SJSA1 (cell line): ENCODE measurements at regions not wholly inside any gene's neighbourhood (a gene's known extent, or its start where the extent isn't known, plus 50 kb on each side); places are given as distances from the start of the nearest gene placed in this dataset.
"Not testable (repeated sequence)": the region's sequence is repeated elsewhere in the genome, so short reads cannot be mapped to it uniquely, and the experiment has no call there.

Experiments used
- DNase-seq, 2 experiments: peaks; one replicate each; pipeline ENCODE4 v3.0.0-alpha.2; 2015 to 2020; ENCODE audit warnings: low spot score in 2 of 2, low read depth in 1 of 2
- H3K27ac ChIP-seq: fragments of 250-450 bp; sonication (Bioruptor Pico); 2 replicates; pipeline ENCODE4 v1.5.1; 2020; ENCODE audit warnings: mild to moderate bottlenecking, moderate library complexity
- H3K27me3 ChIP-seq: fragments of 250-450 bp; sonication (Bioruptor Pico); replicated peaks from 2 replicates; pipeline ENCODE4 v1.5.1; 2020; ENCODE audit warnings: mild to moderate bottlenecking, moderate library complexity
- H3K36me3 ChIP-seq: fragments of 250-450 bp; sonication (Bioruptor Pico); 2 replicates; pipeline ENCODE4 v1.5.1; 2020; ENCODE audit warnings: mild to moderate bottlenecking
- H3K4me1 ChIP-seq: fragments of 250-450 bp; sonication (Bioruptor Pico); replicated peaks from 2 replicates; pipeline ENCODE4 v1.6.1; 2021; ENCODE audit warnings: mild to moderate bottlenecking
- H3K4me3 ChIP-seq: fragments of 250-450 bp; sonication (Bioruptor Pico); 2 replicates; pipeline ENCODE4 v1.5.1; 2020; ENCODE audit warnings: mild to moderate bottlenecking
- H3K9me3 ChIP-seq: fragments of 250-450 bp; sonication (Bioruptor Pico); replicated peaks from 2 replicates; pipeline ENCODE4 v1.5.1; 2020; ENCODE audit warnings: mild to moderate bottlenecking

DNA sequence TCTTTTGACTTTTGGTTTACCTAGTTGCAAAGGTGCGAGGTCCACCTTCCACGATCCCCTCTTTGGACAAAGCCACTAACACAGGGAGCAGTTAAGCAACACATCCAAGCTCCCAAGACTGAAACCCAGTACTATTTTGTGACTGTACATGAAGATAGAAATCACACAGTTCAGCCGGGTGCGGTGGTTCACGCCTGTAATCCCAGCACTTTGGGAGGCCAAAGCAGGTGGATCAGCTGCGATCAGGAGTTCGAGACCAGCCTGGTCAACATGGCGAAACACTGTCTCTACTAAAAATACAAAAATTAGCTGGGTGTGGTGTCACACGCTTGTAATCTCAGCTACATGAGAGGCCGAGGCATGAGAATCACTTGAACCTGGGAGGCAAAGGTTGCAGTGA lies 382.8 kb upstream of the AUTS2 start:
- not testable (repeated sequence) for H3K36me3 ChIP-seq, H3K4me3 ChIP-seq, H3K27me3 ChIP-seq, DNase-seq, H3K4me1 ChIP-seq, H3K27ac ChIP-seq, H3K9me3 ChIP-seq

DNA sequence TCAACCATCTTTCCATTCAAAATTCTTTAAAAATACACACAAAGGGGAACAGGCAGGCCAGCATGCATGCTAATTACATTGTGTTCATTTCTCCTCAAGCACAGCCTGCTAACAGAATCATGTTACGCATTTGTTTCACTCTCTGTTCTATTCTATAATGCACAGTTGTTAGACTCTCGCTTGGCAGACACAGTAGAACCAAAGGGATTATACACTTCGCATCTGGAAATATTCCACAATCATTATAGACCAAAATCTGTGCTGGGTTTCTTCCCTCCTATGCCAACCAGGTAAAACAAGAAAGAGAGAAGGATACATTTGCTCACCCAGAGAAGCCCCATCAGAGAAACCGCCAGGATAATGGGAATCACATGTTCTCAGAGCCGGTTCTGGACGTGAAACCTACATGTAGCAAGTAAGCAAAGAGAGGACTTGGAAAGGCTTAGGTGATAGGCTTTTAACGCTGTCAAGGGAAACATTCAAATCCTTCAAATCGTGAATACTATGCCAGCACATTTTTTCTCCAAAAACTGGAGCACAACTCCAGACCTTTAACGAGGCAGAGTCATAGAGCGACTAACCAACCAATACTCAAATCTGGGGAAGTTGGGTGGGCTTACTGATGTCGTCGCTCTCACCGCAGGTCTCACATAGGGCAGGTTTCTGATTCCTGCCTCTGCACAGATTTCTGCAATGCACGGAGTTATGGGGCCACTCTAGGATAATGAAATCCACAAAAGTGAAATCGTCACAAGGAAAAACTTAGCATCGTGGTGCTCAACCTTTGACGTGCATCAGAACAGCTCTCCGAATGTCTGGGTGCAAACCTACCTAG lies 380.5 kb upstream of the AUTS2 start:
- Histone ChIP-seq H3K4me3 (no peak overlapping the region), H3K9me3 (no peaks in the 10 kb centered on the region), H3K4me1 (no peaks in the 10 kb centered on the region), H3K27me3 (no peaks in the 10 kb centered on the region), H3K36me3 (no peaks in the 10 kb centered on the region), H3K27ac (no peak overlapping the region)
- no peak for DNase-seq

DNA sequence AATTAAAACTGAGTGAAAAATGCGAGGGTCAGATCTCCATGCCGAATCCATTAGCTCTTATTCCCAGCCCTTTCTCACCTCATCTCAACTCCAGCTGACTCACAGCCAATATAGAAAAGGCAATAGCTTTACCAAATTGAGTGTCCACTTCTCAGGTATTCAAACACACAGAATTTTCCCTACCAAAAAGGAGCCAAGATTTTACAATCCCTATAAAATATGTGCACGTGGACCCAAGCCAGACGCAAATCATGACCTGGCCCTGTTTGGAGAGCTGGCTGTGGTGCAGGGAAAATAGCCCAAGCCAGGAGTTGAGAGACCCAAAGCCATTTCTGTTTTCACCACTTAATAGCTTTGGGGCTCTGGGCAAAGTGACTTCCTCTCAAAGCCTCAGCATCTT lies 379.7 kb upstream of the AUTS2 start:
- H3K27me3 ChIP-seq: no peaks in the 10 kb centered on the region
- no peak for DNase-seq
- H3K9me3 ChIP-seq: no peaks in the 10 kb centered on the region
- H3K36me3 ChIP-seq: no peaks in the 10 kb centered on the region
- H3K27ac ChIP-seq: no peak overlapping the region
- H3K4me1 ChIP-seq: no peaks in the 10 kb centered on the region
- H3K4me3 ChIP-seq: no peak overlapping the region

DNA sequence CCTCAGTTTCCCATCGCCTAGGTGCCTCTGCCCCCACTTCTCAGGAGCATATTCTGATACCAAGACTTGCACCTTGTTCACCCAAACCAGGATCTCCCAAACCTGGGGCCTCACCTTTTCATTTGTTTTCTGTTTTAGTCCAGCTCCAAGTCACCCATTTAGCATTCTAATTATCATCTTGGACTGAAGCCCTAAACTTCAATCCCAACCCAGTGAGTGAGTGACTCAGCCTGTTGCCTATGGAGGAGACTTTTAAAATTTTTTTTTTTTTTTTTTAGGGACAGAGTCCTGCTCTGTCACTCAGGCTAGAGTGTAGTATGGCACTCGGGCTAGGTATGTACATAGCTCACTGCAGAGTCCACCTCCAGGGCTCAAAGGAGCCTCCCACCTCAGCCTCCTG lies 378.9 kb upstream of the AUTS2 start:
- no peaks in the 10 kb centered on the region for H3K27me3 ChIP-seq
- H3K9me3 ChIP-seq: no peaks in the 10 kb centered on the region
- H3K36me3 ChIP-seq: no peaks in the 10 kb centered on the region
- no peaks in the 10 kb centered on the region for H3K4me1 ChIP-seq
- no peak overlapping the region for H3K4me3 ChIP-seq
- DNase-seq: no peak
- no peak overlapping the region for H3K27ac ChIP-seq

DNA sequence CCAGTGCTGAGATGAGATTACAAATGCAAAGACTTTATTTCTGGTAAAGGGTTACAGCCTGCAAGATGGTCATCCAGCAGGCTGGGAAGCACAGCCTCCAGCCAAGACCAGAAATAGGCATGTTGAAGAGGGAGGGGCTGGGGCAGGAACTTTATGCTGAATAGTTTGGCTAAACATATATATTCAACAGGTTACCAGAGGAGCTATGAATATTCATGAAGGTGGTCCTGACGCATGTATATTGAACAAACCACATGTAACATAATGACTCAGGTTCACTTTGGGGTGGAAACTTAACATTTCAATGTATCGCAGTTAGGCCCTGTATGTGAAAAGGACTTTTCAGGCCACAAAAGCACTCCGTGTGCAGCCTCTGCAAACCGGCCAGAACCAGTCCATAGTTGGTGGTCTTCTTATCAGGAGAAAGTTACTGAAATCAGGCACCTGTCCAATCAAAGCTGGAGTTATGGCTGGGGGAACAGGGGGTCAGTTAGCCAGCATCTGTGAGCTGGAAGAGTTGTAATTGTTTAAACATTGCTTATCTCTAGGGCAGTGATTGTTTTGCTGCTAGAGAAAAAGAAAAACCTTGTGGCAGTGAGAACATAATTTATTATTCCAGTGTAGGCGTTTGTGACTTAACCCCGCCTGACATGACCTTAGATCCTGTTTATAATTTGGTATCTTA lies 372.9 kb upstream of the AUTS2 start:
- Histone ChIP-seq H3K27me3 (no peaks in the 10 kb centered on the region), H3K4me1 (no peaks in the 10 kb centered on the region), H3K9me3 (no peaks in the 10 kb centered on the region), H3K4me3 (no peak overlapping the region), H3K36me3 (no peaks in the 10 kb centered on the region), H3K27ac (no peak overlapping the region)
- no peak for DNase-seq

DNA sequence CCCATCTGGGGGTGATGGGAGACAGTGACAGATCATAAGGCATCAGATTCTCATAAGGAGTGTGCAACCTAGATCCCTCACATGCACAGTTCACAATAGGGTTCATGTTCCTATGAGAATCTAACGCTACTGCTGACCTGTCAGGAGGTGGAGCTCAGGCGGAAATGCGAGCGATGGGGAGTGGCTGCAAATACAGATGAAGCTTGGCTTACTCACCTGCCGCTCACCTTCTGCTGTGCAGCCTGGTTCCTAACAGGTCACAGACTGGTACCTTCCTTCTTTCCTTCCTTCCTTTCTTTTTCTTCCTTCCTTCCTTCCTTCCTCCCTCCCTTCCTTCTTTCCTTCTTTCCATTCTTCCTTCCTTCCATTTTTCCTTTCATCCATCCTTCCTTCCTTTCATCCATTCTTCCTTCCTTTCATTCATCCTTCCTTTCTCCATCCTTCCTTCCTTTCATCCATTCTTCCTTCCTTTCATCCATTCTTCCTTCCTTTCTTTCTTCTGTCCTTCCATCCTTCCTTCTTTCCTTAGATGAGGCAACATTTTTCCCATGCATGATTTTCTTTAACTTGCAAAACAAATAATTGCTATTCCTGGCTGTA lies 370.0 kb upstream of the AUTS2 start:
- Histone ChIP-seq H3K4me3 (no peak overlapping the region), H3K27me3 (no peaks in the 10 kb centered on the region), H3K9me3 (no peaks in the 10 kb centered on the region), H3K36me3 (no peaks in the 10 kb centered on the region), H3K27ac (no peak overlapping the region), H3K4me1 (no peaks in the 10 kb centered on the region)
- no peak for DNase-seq

DNA sequence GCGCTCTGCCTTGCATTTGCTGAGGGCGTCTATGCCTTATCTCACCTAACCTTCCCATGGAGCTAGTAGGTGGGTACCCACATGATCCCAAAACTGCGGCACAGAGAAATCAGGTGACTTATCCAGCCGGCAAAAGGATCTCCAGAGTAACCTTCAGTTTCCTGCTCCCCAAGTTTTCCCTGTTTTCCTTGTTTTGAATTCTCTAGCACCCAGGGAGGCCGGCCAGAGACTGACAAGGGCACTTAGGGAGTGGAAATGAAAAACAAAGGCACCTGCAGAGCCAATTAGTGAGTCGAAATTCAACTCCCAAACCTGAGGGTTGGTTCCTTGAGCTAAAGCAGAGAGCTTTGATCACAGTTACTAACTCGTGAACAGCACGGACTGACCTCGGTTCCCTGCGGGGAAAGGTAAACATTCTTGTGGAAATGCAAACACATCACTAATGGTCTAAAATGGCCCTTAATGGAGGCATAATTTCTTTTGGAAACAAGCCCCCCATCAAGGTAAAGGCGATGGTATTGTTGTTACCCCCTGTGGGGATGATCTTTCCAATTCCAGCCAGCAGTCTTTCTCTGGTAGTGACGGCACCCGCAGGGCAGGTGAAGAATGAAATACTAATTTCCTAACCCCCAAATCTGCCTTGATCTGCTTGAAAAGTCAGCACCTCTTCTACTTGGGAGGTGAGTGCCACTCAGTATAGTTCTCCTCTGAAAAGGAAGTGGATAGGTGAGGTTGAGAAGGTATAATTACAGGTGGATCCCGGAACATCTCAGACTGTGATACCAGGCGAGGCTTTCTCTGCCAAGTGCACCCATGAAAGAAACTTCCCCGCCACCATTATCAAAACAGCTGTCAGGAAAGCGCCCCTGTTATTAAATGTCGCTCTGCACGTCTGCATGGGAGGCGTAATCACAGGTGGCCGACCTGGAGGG lies 365.6 kb upstream of the AUTS2 start:
- no peak for DNase-seq
- H3K36me3 ChIP-seq: no peaks in the 10 kb centered on the region
- H3K4me3 ChIP-seq: no peak overlapping the region
- H3K9me3 ChIP-seq: no peaks in the 10 kb centered on the region
- H3K27me3 ChIP-seq: no peaks in the 10 kb centered on the region
- no peak overlapping the region for H3K27ac ChIP-seq
- H3K4me1 ChIP-seq: no peaks in the 10 kb centered on the region

DNA sequence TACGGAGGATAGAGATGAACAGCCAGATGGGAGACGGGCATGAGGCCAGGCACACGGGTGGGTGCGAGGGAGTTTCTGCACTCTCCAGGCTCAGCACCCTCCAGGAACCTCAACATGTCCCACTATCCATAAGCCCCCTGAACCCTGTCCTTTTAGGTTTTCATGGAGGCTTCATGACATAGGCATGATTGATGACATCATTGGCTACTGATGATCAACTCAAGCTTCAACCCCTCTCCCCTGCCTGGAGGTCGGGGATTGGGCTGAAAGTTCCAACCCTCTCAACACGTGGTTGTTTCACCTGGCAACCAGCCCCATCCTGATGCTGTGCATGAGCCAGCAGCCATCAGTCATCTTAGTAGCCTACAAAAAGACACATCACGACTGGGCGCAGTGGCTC lies 360.7 kb upstream of the AUTS2 start:
- H3K4me3 ChIP-seq: no peak overlapping the region
- no peaks in the 10 kb centered on the region for H3K36me3 ChIP-seq

DNA sequence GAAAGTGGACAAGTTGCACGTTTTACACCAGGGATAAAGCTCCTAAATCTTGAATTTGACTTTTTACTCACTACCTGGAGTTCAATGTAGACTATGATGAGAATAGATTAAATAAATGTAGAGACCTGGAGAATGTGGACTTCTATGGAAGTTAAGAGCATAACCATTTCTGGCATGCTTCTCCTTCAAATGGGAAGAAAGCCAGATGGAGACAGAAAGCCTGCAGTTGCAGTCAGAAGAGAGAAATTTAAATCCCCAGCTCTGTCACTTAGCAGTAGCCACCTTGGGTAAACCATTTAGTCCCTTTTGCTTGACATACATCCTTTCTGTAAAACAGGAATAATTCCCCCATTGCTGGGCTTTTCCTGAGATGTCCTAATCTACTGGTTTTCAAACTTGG lies 355.3 kb upstream of the AUTS2 start:
- Histone ChIP-seq H3K27ac (no peak overlapping the region), H3K27me3 (no peaks in the 10 kb centered on the region), H3K4me1 (no peaks in the 10 kb centered on the region), H3K4me3 (no peak overlapping the region), H3K9me3 (no peaks in the 10 kb centered on the region; the same call in 1 of the 2 replicates), H3K36me3 (no peaks in the 10 kb centered on the region)
- no peak for DNase-seq

More for the DNA sequence above, 360.7 kb upstream of the AUTS2 start:
- Histone ChIP-seq H3K4me1 (no peaks in the 10 kb centered on the region), H3K27ac (no peak overlapping the region), H3K27me3 (no peaks in the 10 kb centered on the region), H3K9me3 (no peaks in the 10 kb centered on the region)
- no peak for DNase-seq

DNA sequence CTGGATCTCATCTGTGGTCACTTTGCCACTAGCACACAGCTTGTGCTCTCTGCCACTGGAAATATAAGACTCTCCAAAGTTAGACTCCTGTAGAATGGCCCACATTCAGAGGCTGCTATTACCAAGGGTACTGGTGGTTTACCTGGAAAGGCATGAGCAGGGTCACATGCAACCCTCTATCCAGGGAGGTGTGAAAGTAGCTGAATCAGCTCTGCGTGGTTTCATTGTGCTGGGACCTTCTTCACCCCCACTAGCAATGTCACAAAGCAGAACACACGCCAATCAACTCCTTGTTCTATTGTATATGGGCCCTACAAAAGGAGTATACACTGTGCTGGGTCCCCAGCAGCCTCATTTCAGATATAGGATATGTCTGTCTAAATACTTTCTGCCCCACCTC lies 353.6 kb upstream of the AUTS2 start:
- H3K36me3 ChIP-seq: no peaks in the 10 kb centered on the region
- H3K9me3 ChIP-seq: no peaks in the 10 kb centered on the region; the same call in 1 of the 2 replicates
- no peak overlapping the region for H3K27ac ChIP-seq
- no peak for DNase-seq
- H3K4me1 ChIP-seq: no peaks in the 10 kb centered on the region
- no peaks in the 10 kb centered on the region for H3K27me3 ChIP-seq
- no peak overlapping the region for H3K4me3 ChIP-seq

DNA sequence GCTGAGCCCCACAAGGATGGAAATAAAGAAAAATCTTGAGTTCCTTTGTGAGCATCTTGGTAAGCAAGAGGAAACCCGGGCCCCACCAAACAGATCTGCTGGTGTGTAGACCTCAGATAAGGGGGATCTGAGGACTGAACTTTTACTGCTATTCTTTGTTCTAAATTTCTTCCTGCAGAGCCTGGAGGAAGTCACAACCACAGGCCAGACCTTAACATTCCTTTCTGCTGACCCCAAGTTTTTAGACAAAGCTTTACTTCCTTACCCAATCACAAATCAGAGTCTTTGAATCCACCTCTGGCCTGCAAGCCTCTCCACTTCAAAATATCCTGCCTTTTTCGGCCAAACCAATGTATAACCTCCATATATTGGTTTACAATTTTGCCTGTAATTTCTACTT lies 352.6 kb upstream of the AUTS2 start:
- H3K27me3 ChIP-seq: no peaks in the 10 kb centered on the region
- no peak overlapping the region for H3K4me3 ChIP-seq
- no peaks in the 10 kb centered on the region for H3K4me1 ChIP-seq
- H3K27ac ChIP-seq: no peak overlapping the region
- H3K36me3 ChIP-seq: no peaks in the 10 kb centered on the region
- H3K9me3 ChIP-seq: no peaks in the 10 kb centered on the region; the same call in 1 of the 2 replicates
- no peak for DNase-seq

DNA sequence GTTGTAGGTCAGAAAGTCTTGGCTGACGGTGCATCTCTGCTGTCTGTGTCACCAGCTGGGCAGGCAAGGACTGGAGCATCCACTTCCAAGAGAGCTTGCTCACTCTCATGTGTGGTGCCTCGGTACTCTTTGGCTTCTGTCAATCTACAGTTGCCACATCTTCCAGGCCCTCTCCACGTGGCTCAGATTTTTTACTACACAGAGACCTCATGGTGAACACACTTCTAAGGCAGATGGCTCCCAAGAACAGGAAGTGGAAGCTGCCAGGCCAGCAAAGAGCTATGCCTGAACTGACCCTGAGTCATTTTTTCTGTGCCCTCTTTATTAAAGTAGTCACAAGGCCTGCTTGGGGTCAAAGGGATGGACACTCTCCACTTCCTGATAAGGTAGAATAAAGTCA lies 351.5 kb upstream of the AUTS2 start:
- Histone ChIP-seq H3K27ac (no peak overlapping the region), H3K4me1 (no peaks in the 10 kb centered on the region), H3K27me3 (no peaks in the 10 kb centered on the region), H3K4me3 (no peak overlapping the region), H3K9me3 (no peaks in the 10 kb centered on the region; the same call in 1 of the 2 replicates), H3K36me3 (no peaks in the 10 kb centered on the region)
- DNase-seq: no peak

DNA sequence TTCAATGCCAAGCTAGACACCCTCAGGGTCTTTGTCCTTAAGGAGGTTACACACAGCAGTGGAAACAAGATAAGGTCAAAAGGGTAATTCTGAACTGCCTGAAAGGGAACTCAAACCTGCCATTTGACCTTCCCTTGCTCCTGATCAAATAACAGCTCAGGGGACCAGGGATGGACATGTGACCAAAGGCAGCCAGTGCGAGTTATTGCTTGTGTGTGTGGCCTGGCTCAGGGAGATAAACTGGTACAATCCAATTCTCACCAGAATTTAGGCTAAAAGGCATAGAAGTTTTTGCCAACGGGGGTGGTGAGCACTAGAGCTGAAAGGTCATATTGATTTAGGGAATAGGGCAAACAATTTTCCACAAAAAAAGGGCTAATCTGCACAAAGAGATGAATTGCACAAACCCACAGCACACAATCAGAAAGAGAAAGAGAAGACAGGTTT lies 349.9 kb upstream of the AUTS2 start:
- H3K36me3 ChIP-seq, H3K27me3 ChIP-seq, H3K4me1 ChIP-seq, H3K4me3 ChIP-seq, H3K9me3 ChIP-seq, DNase-seq, H3K27ac ChIP-seq: not testable (repeated sequence)
